ENCODE measurements at regions not wholly inside any gene's neighbourhood (a gene's known extent, or its start where the extent isn't known, plus 50 kb on each side); places are given as distances from the start of the nearest gene placed in this dataset.
"Not testable (repeated sequence)": the region's sequence is repeated elsewhere in the genome, so short reads cannot be mapped to it uniquely, and the experiment has no call there.

GRCh38 chr9:105116052-105116868 is 128.2 kb upstream of the SLC44A1 start:
- no peaks in the 10 kb centered on the region for H3K9me3 ChIP-seq
- no peak overlapping the region for H3K27ac ChIP-seq
- no peaks in the 10 kb centered on the region for H3K36me3 ChIP-seq
- no peaks in the 10 kb centered on the region for H3K4me1 ChIP-seq
- TF ChIP-seq CTCF (IDR thresholded peaks at IDR 0.05), result no peak
- no peak overlapping the region for H3K4me3 ChIP-seq
- peak in 2 of 3 donors; percentile 48 to 56 for DNase-seq
- H3K27me3 ChIP-seq, result no peaks in the 10 kb centered on the region

- H3K36me3 ChIP-seq, result no peaks in the 10 kb centered on the region
- no peak for TF ChIP-seq POLR2A (IDR thresholded peaks at IDR 0.05)
- no peak for TF ChIP-seq CTCF (IDR thresholded peaks at IDR 0.05)
- no peaks in the 10 kb centered on the region for H3K9me3 ChIP-seq
- no peaks in the 10 kb centered on the region for H3K27me3 ChIP-seq
- no peak overlapping the region for H3K4me3 ChIP-seq
- no peak overlapping the region for H3K27ac ChIP-seq
- DNase-seq, result no peak
- no peaks in the 10 kb centered on the region for H3K4me1 ChIP-seq
These were observed 127.2 kb upstream of the SLC44A1 start for GRCh38 chr9:105117234-105117633.

DNA sequence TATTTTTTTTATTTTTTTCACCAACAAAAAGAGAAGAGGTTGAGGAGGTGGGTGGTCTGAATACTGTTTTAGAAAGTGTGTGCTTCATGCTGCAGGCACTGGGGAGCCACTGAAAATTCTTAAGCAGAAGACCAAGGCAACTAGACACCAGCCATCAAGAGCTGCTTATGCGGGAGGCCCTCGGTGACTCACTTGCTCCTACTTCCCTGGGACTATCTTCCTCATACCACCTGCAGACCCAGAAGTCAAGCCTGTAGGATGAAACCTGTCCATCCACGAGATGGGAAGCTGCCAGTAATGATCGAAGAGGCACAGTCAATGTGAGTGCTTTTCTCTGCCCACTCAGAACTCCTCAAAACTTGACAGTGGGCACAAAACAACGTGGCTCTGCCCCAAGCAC is 125.8 kb upstream of the SLC44A1 start:
- Histone ChIP-seq H3K4me1 (no peaks in the 10 kb centered on the region), H3K27ac (no peak overlapping the region), H3K36me3 (no peaks in the 10 kb centered on the region), H3K9me3 (no peaks in the 10 kb centered on the region), H3K27me3 (no peaks in the 10 kb centered on the region), H3K4me3 (no peak overlapping the region)
- TF ChIP-seq CTCF (IDR thresholded peaks at IDR 0.05) (no peak), POLR2A (IDR thresholded peaks at IDR 0.05) (no peak)
- DNase-seq, result no peak

DNA sequence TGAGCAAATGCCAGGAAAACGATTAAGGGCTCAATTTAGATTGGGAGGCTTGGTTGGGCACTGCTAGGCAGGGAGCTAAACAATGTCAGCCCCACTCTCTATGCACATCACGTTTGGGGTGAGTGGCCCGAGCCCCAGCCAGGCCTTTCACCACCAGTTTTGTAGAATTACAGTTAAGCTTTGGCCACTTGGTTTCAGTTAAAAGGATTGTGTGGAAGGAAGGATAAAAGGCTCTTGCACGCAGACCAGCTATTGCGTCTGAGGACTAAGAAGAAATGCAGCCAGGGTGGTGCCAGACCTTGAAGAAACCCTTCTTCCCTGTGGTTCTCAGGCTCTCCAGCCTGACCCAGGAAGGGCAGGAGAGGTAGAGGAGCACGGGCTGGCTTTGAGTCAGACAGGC is 125.3 kb upstream of the SLC44A1 start:
- Histone ChIP-seq H3K27me3 (no peaks in the 10 kb centered on the region), H3K27ac (no peak overlapping the region)
- no peak for DNase-seq

GRCh38 chr9:105121861-105122430 is 122.5 kb upstream of the SLC44A1 start:
- Histone ChIP-seq H3K36me3 (no peaks in the 10 kb centered on the region), H3K4me3 (no peak overlapping the region), H3K27me3 (no peaks in the 10 kb centered on the region), H3K27ac (no peak overlapping the region), H3K9me3 (no peaks in the 10 kb centered on the region), H3K4me1 (peaks cover 0 to 1% (median under 1%) of the 10 kb centered on the region in 4 donors)
- no peak for DNase-seq
- no peak for TF ChIP-seq POLR2A (IDR thresholded peaks at IDR 0.05)
- TF ChIP-seq CTCF (IDR thresholded peaks at IDR 0.05), result no peak

More for the DNA sequence above, 125.3 kb upstream of the SLC44A1 start:
- Histone ChIP-seq H3K36me3 (no peaks in the 10 kb centered on the region), H3K9me3 (no peaks in the 10 kb centered on the region), H3K4me3 (no peak overlapping the region), H3K4me1 (no peaks in the 10 kb centered on the region)
- no peak for TF ChIP-seq POLR2A (IDR thresholded peaks at IDR 0.05)
- no peak for TF ChIP-seq CTCF (IDR thresholded peaks at IDR 0.05)

DNA sequence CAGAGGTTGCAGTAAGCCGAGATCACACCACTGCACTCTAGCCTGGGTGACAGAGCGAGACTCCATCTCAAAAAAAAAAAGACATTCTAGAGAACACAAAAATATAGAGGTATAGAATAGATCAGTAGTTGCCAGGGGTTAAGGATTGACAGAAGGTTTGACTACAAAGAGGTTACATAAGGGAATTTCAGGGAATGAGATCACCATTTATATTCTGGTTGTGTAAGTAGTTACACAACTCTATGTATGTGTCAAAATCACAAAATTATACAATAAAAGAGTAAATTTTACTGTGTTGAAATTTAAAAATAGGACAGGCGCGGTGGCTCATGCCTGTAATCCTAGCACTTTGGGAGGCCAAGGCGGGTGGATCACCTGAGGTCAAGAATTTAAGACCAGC is 119.9 kb upstream of the SLC44A1 start:
- H3K27ac ChIP-seq, H3K4me3 ChIP-seq, H3K27me3 ChIP-seq, DNase-seq, H3K36me3 ChIP-seq, H3K9me3 ChIP-seq: not testable (repeated sequence)
- peaks cover 0 to 20% (median 12%) of the 10 kb centered on the region in 4 donors for H3K4me1 ChIP-seq

Data from Peyer's patch (tissue), 4 donors.